ENCODE measurements at regions not wholly inside any gene's neighbourhood (a gene's known extent, or its start where the extent isn't known, plus 50 kb on each side); places are given as distances from the start of the nearest gene placed in this dataset.

DNA sequence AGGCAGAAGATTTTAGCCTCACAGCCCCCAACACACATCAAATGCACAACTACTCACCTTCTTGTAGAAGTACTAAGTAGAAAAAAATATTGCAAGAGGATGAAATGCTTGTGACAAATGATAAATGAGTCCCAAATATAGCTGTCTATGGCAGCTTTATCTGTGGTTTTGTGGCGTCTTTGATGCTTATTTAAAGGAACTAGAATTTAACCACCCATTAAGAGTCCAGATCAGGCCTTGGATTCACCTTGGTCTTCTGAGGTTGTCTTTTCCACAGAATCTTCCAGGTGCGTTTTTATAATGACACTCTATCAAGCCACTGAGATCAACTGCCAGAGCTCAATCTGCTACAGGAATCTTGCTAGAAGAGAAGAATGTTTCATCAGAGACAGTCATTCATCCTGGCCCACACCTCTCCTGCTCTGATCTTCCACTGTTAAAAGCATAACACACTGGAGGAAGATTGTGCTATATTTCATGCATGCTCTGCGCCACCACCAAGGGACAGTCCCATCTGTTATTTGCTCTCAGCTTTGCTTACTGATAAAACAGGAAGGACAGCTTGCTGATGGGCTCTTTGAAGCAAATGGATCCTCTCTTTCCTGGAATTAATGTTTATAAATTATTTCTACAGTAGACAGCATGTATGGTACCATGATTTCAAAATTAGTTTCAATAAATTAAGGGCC is 144.1 kb downstream of the SLC7A11 start:
- CTCF ChIA-PET, result interaction anchor here (0.8 to 1.8 kb wide), 6 partner anchors 7 to 773 kb away, joined by 3 to 15 read pairs (median 4); no protein-coding TSS in a partner anchor
- Histone ChIP-seq H3K27ac (ENCODE audit: control insufficient read depth, insufficient read depth) (no peak overlapping the region), H4K20me1 (ENCODE audit: control insufficient read depth, insufficient read depth) (no peaks in the 10 kb centered on the region), H3K4me1 (ENCODE audit: control insufficient read depth, insufficient read depth, low read length) (no peaks in the 10 kb centered on the region), H3K79me2 (ENCODE audit: control insufficient read depth, insufficient read depth, low read length) (no peaks in the 10 kb centered on the region), H3K36me3 (ENCODE audit: control insufficient read depth in 2 of 2, insufficient read depth in 2 of 2, low read length in 1 of 2) (no peaks in the 10 kb centered on the region), H3K4me2 (ENCODE audit: control insufficient read depth, insufficient read depth) (no peak overlapping the region), H3K4me3 (no peak overlapping the region), H3K9ac (ENCODE audit: control insufficient read depth, insufficient read depth, low read length) (no peak overlapping the region), H2AFZ (ENCODE audit: control insufficient read depth, low read depth, low read length) (no peak overlapping the region), H3K9me3 (replicated peaks; ENCODE audit: control insufficient read depth, insufficient read depth, low read length) (no peaks in the 10 kb centered on the region), H3K27me3 (replicated peaks in 1 of 2; ENCODE audit: control insufficient read depth in 2 of 2, insufficient read depth in 2 of 2, low read length in 1 of 2) (no peaks in the 10 kb centered on the region; a peak in 1 of 4 replicates)
- POLR2A ChIA-PET, result no interaction called here
- WGBS (ENCODE audit: insufficient coverage, insufficient replicate concordance, low lambda C conversion rate, missing lambda C conversion rate), result 0% methylated on average over 3 of the region's 3 CpGs
- BruUV-seq (replicated peaks), result no TSS peak
- ATAC-seq, result no peak
- RAD21 ChIA-PET (ENCODE audit: unreplicated experiment), result interaction anchor here (1.1 to 1.4 kb wide), 3 partner anchors 8 to 582 kb away, joined by 3 to 6 read pairs (median 3); no protein-coding TSS in a partner anchor
- FAIRE-seq, result no peak
- intact Hi-C loops (cut with micrococcal nuclease; ENCODE audit: unreplicated experiment) (no loop called here), in situ Hi-C loops (cut with MboI) (no loop called here)
- SMC1A ChIA-PET (ENCODE audit: uncharacterized antibody, unreplicated experiment), result interaction anchor here (1.3 kb wide), 1 partner anchor 580 kb away, joined by 3 read pairs; no protein-coding TSS in a partner anchor
- DNase-seq (ENCODE audit: low read depth, low spot score), result no peak
- no peak for TF ChIP-seq PKNOX1 (IDR thresholded peaks at IDR 0.05)
- no peak for TF ChIP-seq NBN (IDR thresholded peaks at IDR 0.05)
- no peak for TF ChIP-seq SREBF2 (IDR thresholded peaks at IDR 0.05; ENCODE audit: low read length)
- TF ChIP-seq, protein P1, sequence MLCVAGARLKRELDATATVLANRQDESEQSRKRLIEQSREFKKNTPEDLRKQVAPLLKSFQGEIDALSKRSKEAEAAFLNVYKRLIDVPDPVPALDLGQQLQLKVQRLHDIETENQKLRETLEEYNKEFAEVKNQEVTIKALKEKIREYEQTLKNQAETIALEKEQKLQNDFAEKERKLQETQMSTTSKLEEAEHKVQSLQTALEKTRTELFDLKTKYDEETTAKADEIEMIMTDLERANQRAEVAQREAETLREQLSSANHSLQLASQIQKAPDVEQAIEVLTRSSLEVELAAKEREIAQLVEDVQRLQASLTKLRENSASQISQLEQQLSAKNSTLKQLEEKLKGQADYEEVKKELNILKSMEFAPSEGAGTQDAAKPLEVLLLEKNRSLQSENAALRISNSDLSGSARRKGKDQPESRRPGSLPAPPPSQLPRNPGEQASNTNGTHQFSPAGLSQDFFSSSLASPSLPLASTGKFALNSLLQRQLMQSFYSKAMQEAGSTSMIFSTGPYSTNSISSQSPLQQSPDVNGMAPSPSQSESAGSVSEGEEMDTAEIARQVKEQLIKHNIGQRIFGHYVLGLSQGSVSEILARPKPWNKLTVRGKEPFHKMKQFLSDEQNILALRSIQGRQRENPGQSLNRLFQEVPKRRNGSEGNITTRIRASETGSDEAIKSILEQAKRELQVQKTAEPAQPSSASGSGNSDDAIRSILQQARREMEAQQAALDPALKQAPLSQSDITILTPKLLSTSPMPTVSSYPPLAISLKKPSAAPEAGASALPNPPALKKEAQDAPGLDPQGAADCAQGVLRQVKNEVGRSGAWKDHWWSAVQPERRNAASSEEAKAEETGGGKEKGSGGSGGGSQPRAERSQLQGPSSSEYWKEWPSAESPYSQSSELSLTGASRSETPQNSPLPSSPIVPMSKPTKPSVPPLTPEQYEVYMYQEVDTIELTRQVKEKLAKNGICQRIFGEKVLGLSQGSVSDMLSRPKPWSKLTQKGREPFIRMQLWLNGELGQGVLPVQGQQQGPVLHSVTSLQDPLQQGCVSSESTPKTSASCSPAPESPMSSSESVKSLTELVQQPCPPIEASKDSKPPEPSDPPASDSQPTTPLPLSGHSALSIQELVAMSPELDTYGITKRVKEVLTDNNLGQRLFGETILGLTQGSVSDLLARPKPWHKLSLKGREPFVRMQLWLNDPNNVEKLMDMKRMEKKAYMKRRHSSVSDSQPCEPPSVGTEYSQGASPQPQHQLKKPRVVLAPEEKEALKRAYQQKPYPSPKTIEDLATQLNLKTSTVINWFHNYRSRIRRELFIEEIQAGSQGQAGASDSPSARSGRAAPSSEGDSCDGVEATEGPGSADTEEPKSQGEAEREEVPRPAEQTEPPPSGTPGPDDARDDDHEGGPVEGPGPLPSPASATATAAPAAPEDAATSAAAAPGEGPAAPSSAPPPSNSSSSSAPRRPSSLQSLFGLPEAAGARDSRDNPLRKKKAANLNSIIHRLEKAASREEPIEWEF (IDR thresholded peaks at IDR 0.05; ENCODE audit: insufficient replicate concordance, low read depth, low read length), result no peak
- TF ChIP-seq ESRRA (IDR thresholded peaks at IDR 0.05; ENCODE audit: low read length), result no peak
- TF ChIP-seq FOS (IDR thresholded peaks at IDR 0.05; ENCODE audit: borderline replicate concordance, extremely low read depth, insufficient read length), result no peak
- no peak for TF ChIP-seq IRF4 (IDR thresholded peaks at IDR 0.05; ENCODE audit: low read depth, low read length)
- TF ChIP-seq NKRF (conservative IDR thresholded peaks at IDR 0.05), result no peak
- no peak for TF ChIP-seq KDM1A (IDR thresholded peaks at IDR 0.05; ENCODE audit: borderline replicate concordance)
- TF ChIP-seq TBL1XR1 (IDR thresholded peaks at IDR 0.05; ENCODE audit: low read depth, low read length), result no peak
- TF ChIP-seq, protein P2, sequence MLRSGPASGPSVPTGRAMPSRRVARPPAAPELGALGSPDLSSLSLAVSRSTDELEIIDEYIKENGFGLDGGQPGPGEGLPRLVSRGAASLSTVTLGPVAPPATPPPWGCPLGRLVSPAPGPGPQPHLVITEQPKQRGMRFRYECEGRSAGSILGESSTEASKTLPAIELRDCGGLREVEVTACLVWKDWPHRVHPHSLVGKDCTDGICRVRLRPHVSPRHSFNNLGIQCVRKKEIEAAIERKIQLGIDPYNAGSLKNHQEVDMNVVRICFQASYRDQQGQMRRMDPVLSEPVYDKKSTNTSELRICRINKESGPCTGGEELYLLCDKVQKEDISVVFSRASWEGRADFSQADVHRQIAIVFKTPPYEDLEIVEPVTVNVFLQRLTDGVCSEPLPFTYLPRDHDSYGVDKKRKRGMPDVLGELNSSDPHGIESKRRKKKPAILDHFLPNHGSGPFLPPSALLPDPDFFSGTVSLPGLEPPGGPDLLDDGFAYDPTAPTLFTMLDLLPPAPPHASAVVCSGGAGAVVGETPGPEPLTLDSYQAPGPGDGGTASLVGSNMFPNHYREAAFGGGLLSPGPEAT (IDR thresholded peaks at IDR 0.05; ENCODE audit: low read depth), result no peak
- no peak for TF ChIP-seq BCL11A (IDR thresholded peaks at IDR 0.05; ENCODE audit: low read depth, low read length)
- no peak for TF ChIP-seq ZBED1 (IDR thresholded peaks at IDR 0.05; ENCODE audit: borderline replicate concordance)
- TF ChIP-seq PAX5 (IDR thresholded peaks at IDR 0.05; ENCODE audit: borderline replicate concordance, low read depth, low read length), result no peak
- no peak for TF ChIP-seq ZNF622 (IDR thresholded peaks at IDR 0.05)
- no peak for TF ChIP-seq STAT3 (IDR thresholded peaks at IDR 0.05; ENCODE audit: low read depth, low read length)

Measured in GM12878 (cell line).